ENCODE measurements at regions not wholly inside any gene's neighbourhood (a gene's known extent, or its start where the extent isn't known, plus 50 kb on each side); places are given as distances from the start of the nearest gene placed in this dataset.

- no peaks in the 10 kb centered on the region for H3K36me3 ChIP-seq
- Mint-ChIP-seq H3K27ac (no peak overlapping the region), H3K9me3 (peaks cover 20% of the 10 kb centered on the region), H3K4me3 (no peak overlapping the region), H3K36me3 (no peaks in the 10 kb centered on the region), H3K27me3 (ENCODE audit: insufficient read depth, low read depth) (no peaks in the 10 kb centered on the region), H3K4me1 (no peaks in the 10 kb centered on the region)
- no peak overlapping the region for H3K9ac ChIP-seq
- no peaks in the 10 kb centered on the region for H3K9me3 ChIP-seq (ENCODE audit: low read depth)
- no peaks in the 10 kb centered on the region for H4K20me1 ChIP-seq (ENCODE audit: low read depth)
- DNase-seq (ENCODE audit: low spot score), result no peak
- H3K79me2 ChIP-seq (ENCODE audit: low read depth), result no peaks in the 10 kb centered on the region
- H2AFZ ChIP-seq (replicated peaks), result no peak overlapping the region
- no peaks in the 10 kb centered on the region for H3K27me3 ChIP-seq
- H3K4me3 ChIP-seq, result no peak overlapping the region
- no peak overlapping the region for H3K27ac ChIP-seq
- H3K4me2 ChIP-seq, result no peak overlapping the region
- no peaks in the 10 kb centered on the region for H3K4me1 ChIP-seq
- H3F3A ChIP-seq (ENCODE audit: low read depth), result no peaks in the 10 kb centered on the region
- TF ChIP-seq EZH2phosphoT487 (IDR thresholded peaks at IDR 0.05) (no peak), EZH2 (IDR thresholded peaks at IDR 0.05) (no peak), CTCF (IDR thresholded peaks at IDR 0.05) (no peak)
Measured at GRCh38 chr13:89470901-89471300, 1799.7 kb downstream of the SLITRK5 start.

GRCh38 chr13:89474432-89474831, 1803.3 kb downstream of the SLITRK5 start:
- Mint-ChIP-seq H3K27me3 (ENCODE audit: insufficient read depth, low read depth) (peaks cover 5% of the 10 kb centered on the region), H3K9me3 (peaks cover 20% of the 10 kb centered on the region), H3K27ac (no peak overlapping the region), H3K4me3 (no peak overlapping the region), H3K4me1 (no peaks in the 10 kb centered on the region), H3K36me3 (no peaks in the 10 kb centered on the region)
- TF ChIP-seq CTCF (IDR thresholded peaks at IDR 0.05) (no peak), EZH2 (IDR thresholded peaks at IDR 0.05) (no peak), EZH2phosphoT487 (IDR thresholded peaks at IDR 0.05) (no peak)
- Histone ChIP-seq H3K27ac (no peak overlapping the region), H3K4me1 (no peaks in the 10 kb centered on the region), H3K36me3 (no peaks in the 10 kb centered on the region), H4K20me1 (ENCODE audit: low read depth) (no peaks in the 10 kb centered on the region), H3F3A (ENCODE audit: low read depth) (no peaks in the 10 kb centered on the region), H2AFZ (replicated peaks) (no peak overlapping the region), H3K4me3 (no peak overlapping the region), H3K9ac (no peak overlapping the region), H3K4me2 (no peak overlapping the region), H3K9me3 (ENCODE audit: low read depth) (no peaks in the 10 kb centered on the region), H3K27me3 (no peaks in the 10 kb centered on the region), H3K79me2 (ENCODE audit: low read depth) (no peaks in the 10 kb centered on the region)
- DNase-seq (ENCODE audit: low spot score), result no peak

GRCh38 chr13:89486065-89486464, 1814.9 kb downstream of the SLITRK5 start:
- Histone ChIP-seq H2AFZ (replicated peaks) (no peak overlapping the region), H3K27ac (no peak overlapping the region), H3K27me3 (no peaks in the 10 kb centered on the region), H3K9me3 (ENCODE audit: low read depth) (no peaks in the 10 kb centered on the region), H3K4me2 (no peak overlapping the region), H3F3A (ENCODE audit: low read depth) (no peaks in the 10 kb centered on the region), H3K4me3 (no peak overlapping the region), H3K79me2 (ENCODE audit: low read depth) (no peaks in the 10 kb centered on the region), H4K20me1 (ENCODE audit: low read depth) (no peaks in the 10 kb centered on the region), H3K9ac (no peak overlapping the region), H3K4me1 (no peaks in the 10 kb centered on the region), H3K36me3 (no peaks in the 10 kb centered on the region)
- TF ChIP-seq CTCF (IDR thresholded peaks at IDR 0.05) (no peak), EZH2 (IDR thresholded peaks at IDR 0.05) (no peak), EZH2phosphoT487 (IDR thresholded peaks at IDR 0.05) (no peak)
- Mint-ChIP-seq H3K27me3 (ENCODE audit: insufficient read depth, low read depth) (no peaks in the 10 kb centered on the region), H3K36me3 (no peaks in the 10 kb centered on the region), H3K4me1 (no peaks in the 10 kb centered on the region), H3K4me3 (no peak overlapping the region), H3K27ac (no peak overlapping the region), H3K9me3 (peaks cover 4% of the 10 kb centered on the region)
- DNase-seq (ENCODE audit: low spot score), result no peak

All from neural progenitor cell (in vitro differentiated cells).